ENCODE measurements at regions not wholly inside any gene's neighbourhood (a gene's known extent, or its start where the extent isn't known, plus 50 kb on each side); places are given as distances from the start of the nearest gene placed in this dataset.

- DNase-seq = peak; percentile 62
Observed at GRCh38 chr14:58783792-58784511, 146.2 kb downstream of the DACT1 start.

- peak; percentile 21 for DNase-seq
Observed at GRCh38 chr14:58784931-58785330, 147.2 kb downstream of the DACT1 start.

GRCh38 chr14:58785701-58786100 lies 147.9 kb downstream of the DACT1 start:
- DNase-seq = no peak

- DNase-seq = no peak
Observed at GRCh38 chr14:58787592-58787991, 149.8 kb downstream of the DACT1 start.

GRCh38 chr14:58788655-58789503 lies 151.1 kb downstream of the DACT1 start:
- no peak for DNase-seq

GRCh38 chr14:58789736-58790135 lies 152.0 kb downstream of the DACT1 start:
- DNase-seq = peak; percentile 63

GRCh38 chr14:58792416-58792815 lies 154.7 kb downstream of the DACT1 start:
- DNase-seq = no peak

- no peak for DNase-seq
Observed at GRCh38 chr14:58793131-58793740, 155.5 kb downstream of the DACT1 start.

GRCh38 chr14:58794993-58795762 lies 157.4 kb downstream of the DACT1 start:
- DNase-seq = no peak

- DNase-seq = peak; percentile 52
Observed at GRCh38 chr14:58796242-58797009, 158.7 kb downstream of the DACT1 start.

- no peak for DNase-seq
Observed at GRCh38 chr14:58797010-58797429, 159.3 kb downstream of the DACT1 start.

- DNase-seq = no peak
Observed at GRCh38 chr14:58798173-58798572, 160.4 kb downstream of the DACT1 start.

- no peak for DNase-seq
Observed at GRCh38 chr14:58801086-58801485, 163.3 kb downstream of the DACT1 start.

- DNase-seq = peak; percentile 81
Observed at GRCh38 chr14:58805057-58805456, 167.3 kb downstream of the DACT1 start.

GRCh38 chr14:58805605-58806409 lies 168.0 kb downstream of the DACT1 start:
- DNase-seq = peak; percentile 26

GRCh38 chr14:58807191-58807590 lies 169.4 kb downstream of the DACT1 start:
- peak; percentile 16 for DNase-seq

- peak; percentile 22 for DNase-seq
Observed at GRCh38 chr14:58808828-58809227, 171.1 kb downstream of the DACT1 start.

GRCh38 chr14:58809520-58809919 lies 171.8 kb downstream of the DACT1 start:
- DNase-seq = no peak

GRCh38 chr14:58812050-58812910 lies 174.5 kb downstream of the DACT1 start:
- DNase-seq = no peak

GRCh38 chr14:58813745-58814144 lies 176.0 kb downstream of the DACT1 start:
- no peak for DNase-seq
